ENCODE measurements at regions not wholly inside any gene's neighbourhood (a gene's known extent, or its start where the extent isn't known, plus 50 kb on each side); places are given as distances from the start of the nearest gene placed in this dataset.

DNA sequence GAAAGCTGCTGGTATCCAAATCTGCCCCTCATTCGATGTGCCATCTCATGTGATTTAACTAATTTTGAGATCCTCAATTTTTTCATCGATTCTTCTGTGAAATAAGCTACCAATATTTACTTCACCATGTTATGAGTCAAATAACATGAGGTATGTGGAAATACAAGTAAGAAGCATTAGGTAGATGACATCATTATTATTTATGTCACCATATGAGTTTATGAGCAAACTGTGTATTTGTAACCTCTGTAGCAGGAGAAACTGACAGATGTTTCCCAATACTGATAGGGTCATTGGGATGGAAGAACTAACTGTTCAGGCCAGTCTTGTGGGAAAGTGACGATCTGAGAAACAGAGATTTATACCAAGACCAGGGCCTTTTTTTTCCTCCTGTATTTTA lies 229.4 kb upstream of the GOT2 start:
- DNase-seq (no peak), ATAC-seq (ENCODE audit: poor library complexity) (no peak)
- intact Hi-C loops (cut with DNase I): no loop called here

DNA sequence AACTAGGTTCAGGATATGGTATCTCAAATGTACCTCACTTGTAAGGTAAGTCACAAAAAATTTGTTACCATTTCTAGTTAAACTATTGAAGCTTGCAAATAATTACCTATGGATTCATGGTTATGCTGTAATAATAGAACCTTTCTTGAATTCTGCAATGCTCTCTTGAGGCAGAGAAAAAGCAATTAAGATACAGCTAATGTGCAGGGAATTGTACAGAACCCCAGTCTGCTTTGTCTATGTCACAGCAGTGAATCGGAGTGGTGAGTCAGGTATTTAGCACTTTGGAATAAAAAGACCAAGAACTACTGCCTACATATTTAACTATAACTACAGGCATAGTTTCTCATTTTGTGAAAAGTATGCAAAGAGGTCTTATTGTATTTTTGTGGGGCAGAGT lies 228.7 kb upstream of the GOT2 start:
- DNase-seq: no peak
- intact Hi-C loops (cut with DNase I): no loop called here
- ATAC-seq (ENCODE audit: poor library complexity): no peak

DNA sequence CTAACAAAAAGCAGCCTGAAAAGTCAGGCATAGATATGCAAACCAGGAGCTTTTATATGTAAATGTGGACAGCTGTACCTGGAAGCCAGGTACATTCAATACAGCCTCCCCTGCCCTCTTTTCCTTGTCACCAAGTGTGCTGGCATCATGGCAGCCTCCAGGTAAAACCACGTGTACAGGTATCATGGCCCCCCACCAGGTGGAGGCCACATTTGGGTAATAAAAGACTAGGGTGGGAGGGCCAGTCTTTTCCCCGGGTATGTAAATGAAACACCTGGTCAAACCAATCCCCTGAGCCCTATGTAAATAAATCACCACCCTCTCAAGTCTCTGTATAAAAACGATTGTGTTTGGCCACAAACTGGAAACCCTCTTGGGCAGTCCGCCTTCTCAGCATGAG lies 226.4 kb upstream of the GOT2 start:
- no peak for ATAC-seq (ENCODE audit: poor library complexity)

DNA sequence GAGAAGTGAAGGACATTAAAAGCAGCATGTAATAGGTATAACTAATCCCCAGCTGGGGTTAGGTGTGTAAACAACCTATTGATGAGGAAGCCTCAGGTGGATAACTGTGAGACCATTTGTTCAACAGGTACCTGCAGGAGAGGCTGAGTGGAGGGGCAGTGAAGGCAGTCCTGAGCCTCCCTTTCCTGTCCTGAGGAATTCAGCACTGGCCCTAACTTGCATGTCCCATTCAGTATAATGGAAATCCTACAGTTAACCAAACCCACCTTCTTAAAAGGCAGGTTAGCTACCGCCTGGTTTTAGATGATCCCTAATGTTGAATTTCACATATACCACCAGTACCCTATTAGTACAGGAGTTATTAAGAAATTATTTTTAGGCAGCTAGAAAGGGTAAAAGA lies 225.9 kb upstream of the GOT2 start:
- intact Hi-C loops (cut with DNase I): no loop called here
- ATAC-seq (ENCODE audit: poor library complexity) (no peak), DNase-seq (no peak)

More for the DNA sequence above, 226.4 kb upstream of the GOT2 start:
- DNase-seq: no peak
- intact Hi-C loops (cut with DNase I): no loop called here

DNA sequence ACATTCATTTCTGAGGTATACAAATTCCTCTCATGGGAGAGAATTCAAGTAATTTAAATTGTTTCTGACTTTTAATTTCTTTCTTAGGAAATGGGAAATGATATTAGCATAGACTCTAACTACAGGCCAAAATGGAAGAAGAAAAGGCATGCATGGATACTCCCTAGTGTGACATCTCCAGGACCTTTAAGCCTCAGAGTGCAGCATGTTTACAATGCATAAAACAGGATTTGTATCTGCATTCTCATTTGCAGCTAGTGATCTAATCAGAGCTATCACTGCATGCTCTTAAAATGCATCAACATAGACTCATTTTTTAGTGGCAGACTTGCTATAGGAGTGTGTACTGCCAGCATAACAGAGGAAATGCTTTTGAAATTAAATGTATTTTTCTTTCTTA lies 224.6 kb upstream of the GOT2 start:
- intact Hi-C loops (cut with DNase I): no loop called here
- no peak for ATAC-seq (ENCODE audit: poor library complexity)

DNA sequence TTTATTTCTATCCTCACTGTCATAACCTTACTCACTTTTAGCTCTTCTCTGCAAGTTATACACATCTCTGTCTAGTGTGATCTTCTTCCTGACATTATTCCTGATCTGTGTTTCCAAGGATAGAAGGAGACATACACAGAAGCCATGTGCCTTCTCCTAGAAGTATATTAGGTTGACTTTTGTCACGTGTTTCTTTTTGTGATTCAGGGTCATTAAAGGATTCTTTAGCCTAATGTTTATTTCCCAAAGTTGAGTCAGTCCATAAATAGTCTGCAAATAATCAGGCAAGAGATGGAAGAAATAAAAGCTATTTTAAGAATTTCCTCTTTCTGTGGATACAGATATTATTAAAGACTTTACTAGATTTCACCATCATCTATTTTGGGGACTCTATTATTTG lies 214.1 kb upstream of the GOT2 start:
- ATAC-seq (ENCODE audit: poor library complexity): no peak
- intact Hi-C loops (cut with DNase I): no loop called here
- no peak for DNase-seq

More for the DNA sequence above, 224.6 kb upstream of the GOT2 start:
- no peak for DNase-seq

DNA sequence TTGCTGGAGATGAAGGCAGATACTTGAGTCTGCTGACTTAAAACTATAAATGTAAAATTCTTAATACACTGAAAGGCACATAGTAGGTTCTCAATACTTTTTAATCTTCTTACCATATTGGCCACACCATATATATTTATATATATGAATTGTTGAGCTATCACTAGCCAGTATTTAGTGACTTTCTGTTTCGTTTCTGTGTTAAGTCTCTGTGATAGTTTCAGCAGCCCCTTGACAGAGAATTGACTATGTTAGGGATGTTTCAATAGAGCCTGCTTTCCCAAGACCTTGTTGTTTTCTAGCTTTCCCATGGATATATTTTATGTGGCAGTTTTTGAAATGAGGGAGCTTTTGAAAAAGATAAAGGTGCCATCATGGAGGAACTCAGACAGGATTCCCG lies 206.5 kb upstream of the GOT2 start:
- DNase-seq: no peak
- no peak for ATAC-seq (ENCODE audit: poor library complexity)
- intact Hi-C loops (cut with DNase I): no loop called here

DNA sequence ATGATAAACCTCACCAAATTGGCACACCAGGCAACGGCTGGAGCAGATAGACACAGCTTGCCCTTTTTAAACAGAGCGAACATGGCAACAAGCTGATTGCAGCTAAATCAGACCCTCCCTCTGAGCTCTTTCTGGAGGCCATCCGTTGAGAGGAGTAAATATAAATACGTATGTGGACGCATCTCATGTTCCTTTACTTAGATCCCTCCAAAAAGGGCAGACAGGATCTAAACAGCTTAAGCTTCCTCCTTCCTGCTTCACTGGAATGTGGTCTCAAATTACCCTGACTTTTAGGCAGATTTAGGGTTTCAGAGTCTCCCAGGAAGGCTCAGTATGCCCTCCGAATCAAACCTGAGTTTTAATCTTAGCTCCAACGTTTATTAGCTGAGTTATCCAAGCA lies 204.7 kb upstream of the GOT2 start:
- intact Hi-C loops (cut with DNase I): no loop called here
- ATAC-seq (ENCODE audit: poor library complexity) (no peak), DNase-seq (no peak)

DNA sequence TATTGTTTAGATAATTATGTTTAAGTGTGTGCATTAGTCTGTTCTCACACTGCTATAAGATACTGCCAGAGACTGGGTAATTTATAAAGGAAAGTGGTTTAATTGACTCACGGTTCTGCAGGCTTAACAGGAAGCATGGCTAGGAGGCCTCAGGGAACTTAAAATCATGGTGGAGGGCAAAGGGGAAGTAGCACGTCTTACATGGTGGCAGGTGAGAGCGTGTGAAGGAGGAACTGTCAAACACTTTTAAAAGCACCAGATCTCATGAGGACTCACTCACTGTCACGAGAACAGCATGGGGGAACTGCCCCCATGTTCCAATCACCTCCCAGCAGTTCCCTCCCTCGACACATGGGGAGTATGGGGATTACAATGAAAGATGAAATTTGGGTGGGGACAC lies 203.5 kb upstream of the GOT2 start:
- intact Hi-C loops (cut with DNase I): no loop called here
- ATAC-seq (ENCODE audit: poor library complexity): no peak

DNA sequence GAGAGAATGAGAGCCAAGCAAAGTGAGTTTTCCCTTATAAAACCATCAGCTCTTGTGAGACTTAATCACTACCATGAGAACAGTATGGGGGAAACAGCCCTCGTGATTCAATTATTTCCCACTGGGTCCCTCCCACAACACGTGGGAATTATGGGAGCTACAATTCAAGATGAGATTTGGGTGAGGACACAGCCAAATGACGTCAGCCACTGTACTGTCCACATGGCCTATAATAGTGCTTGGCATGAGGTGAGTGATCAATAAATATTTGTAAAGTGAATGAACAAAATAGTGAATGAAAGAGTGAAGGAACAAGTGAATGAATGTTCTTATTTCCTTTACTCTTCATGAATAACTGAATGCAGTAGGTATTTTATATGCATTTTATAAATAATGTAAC lies 199.1 kb upstream of the GOT2 start:
- no peak for DNase-seq
- intact Hi-C loops (cut with DNase I): no loop called here
- no peak for ATAC-seq (ENCODE audit: poor library complexity)

More for the DNA sequence above, 203.5 kb upstream of the GOT2 start:
- DNase-seq: no peak

DNA sequence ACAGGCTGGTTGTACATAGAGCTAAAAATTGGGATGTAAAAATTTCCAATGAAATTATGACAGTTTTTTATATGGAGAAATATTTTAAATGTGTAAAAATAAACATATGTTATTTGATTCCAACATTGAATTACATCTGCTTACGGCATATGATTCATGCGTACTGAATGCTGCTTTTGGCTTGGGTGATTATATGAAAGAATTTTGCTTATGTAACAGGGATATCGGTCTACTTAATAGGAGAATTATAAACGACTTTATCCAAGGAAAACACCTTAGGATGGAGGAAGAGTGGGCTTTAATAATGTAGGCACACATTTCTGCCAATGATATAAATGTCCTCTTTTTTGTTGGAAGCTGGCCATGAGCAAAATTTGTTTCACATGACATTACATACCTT lies 197.3 kb upstream of the GOT2 start:
- intact Hi-C loops (cut with DNase I): no loop called here
- no peak for ATAC-seq (ENCODE audit: poor library complexity)

DNA sequence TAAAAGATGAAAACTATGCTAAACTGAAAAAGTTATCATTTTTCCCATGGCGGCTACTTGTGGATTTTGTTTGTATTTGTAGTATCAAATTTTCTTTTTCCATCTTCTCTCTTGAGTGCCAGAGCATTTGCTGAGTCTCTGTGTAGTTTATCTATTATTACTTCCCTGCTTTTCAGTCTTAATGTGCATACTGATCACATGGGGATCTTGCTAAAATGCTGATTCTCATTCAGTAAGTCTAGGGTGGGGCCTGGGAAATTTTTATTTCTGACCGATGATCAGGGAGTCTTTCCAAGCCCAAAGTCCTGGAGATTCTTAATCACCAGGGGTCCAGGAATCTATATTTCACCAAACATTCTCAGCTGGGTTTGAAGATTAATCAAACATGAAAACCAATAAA lies 189.0 kb upstream of the GOT2 start:
- DNase-seq (no peak), ATAC-seq (ENCODE audit: poor library complexity) (no peak)
- intact Hi-C loops (cut with DNase I): no loop called here

More for the DNA sequence above, 197.3 kb upstream of the GOT2 start:
- no peak for DNase-seq

DNA sequence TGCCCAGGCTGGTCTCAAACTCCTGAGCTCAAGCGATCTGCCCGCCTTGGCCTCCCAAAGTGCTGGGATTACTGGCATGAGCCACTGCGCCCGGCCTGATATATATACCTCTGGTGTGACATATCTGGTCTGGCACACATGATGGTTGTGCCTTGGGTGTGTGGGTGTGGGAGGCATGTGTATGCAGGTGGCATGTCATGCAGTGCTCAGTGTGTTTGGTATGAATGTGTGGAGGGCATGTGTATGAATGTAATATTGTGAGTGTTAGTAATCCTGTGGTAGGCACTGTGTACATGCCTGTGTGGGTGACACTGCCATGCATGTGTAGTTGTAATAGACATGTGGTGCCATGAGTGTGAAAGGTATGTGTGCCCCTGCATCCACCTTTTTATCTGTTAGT lies 179.3 kb upstream of the GOT2 start:
- DNase-seq (no peak), ATAC-seq (ENCODE audit: poor library complexity) (no peak)
- intact Hi-C loops (cut with DNase I): no loop called here

DNA sequence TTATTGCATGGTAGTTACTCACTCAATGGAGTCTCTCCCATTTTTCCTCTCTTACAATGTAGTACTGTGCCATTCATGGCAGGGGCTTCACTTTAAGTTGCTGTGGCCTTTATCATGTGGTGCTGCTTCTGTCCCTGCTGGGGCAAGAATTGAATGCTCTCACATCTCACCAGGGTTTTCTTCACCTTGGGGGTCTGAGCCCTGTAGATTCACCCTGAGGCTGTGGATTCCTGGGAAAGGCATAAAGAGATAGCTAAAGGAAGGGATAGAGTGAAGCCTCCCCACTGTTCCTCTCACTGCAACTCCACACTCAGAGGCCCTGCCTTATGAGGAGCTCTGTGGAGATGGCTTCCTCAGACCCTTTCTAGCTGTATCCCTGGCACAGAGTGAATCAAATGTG lies 178.5 kb upstream of the GOT2 start:
- ATAC-seq (ENCODE audit: poor library complexity): no peak
- intact Hi-C loops (cut with DNase I): no loop called here
- DNase-seq: no peak

DNA sequence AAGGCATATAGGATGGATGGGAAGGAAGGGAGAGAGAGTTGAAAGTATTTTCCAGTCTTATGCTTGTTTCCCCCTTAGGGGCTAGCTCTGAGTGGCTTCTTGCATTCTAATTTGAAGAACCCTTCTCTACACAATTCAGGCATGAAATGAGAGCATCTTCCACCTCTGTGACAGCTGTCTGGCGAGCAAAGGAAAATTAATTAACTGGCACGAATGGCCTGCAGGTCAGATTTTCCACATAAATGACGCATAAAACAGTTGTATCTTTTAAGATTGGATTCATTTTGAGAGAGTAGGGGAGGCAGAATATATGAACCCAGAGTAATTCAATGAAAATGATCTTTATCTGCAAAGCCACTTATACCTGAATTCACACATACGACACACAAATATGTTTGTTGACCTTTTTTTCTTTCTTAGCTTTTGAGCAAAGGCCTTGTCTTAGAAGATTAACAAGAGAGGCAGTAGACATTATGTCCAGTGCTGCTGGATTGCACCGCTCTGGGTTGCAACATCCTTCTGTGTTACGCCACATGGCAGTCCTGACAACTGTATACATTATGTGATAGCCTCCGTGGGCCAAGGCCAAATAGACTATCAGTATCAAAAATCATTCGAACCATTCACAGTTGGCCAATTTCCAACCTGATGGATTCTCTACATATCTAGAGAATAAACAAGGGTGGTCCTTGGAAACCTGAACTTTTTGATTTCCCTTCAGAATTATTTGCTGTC lies 173.0 kb upstream of the GOT2 start:
- ATAC-seq (ENCODE audit: poor library complexity) (no peak), DNase-seq (peak; percentile 41)
- intact Hi-C loops (cut with DNase I): no loop called here

DNA sequence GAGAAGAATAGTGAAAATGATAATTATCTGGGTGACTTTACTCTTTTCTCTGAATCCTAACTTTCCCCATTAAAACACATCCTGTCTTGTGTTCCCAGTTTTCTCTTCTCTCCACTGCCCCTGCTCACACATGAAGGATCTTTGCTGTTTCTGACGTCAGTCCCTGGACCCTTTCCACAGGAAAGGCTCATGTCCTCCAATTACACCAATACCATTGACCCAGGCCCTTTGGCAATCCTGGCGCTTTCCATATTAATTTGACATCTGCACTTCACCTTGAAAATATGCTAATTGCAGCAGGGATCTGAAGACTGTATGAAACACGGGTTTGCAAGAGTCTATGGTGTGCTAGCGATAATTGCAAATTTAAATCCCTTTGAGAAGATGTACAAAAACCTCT lies 170.2 kb upstream of the GOT2 start:
- DNase-seq: no peak
- intact Hi-C loops (cut with DNase I): no loop called here
- ATAC-seq (ENCODE audit: poor library complexity): no peak

DNA sequence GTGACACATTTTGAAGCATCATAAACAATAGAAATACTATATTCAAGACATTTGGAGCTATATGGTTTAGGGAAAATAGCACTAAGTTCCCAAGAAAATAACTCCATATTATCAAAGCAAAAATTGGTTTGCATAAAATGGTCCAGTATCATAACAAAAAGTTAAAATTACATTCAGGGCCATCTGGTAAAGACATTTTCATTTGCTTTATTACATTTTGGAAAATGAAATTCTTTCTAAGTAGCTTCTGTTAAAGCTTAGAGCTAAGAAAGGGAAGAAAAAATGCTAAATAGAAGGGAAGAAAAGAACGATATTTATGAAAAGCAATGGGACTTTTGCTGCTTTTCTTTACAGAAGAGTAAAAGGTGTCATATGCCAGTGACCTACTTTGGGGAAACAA lies 155.4 kb upstream of the GOT2 start:
- no peak for ATAC-seq (ENCODE audit: poor library complexity)
- intact Hi-C loops (cut with DNase I): no loop called here

DNA sequence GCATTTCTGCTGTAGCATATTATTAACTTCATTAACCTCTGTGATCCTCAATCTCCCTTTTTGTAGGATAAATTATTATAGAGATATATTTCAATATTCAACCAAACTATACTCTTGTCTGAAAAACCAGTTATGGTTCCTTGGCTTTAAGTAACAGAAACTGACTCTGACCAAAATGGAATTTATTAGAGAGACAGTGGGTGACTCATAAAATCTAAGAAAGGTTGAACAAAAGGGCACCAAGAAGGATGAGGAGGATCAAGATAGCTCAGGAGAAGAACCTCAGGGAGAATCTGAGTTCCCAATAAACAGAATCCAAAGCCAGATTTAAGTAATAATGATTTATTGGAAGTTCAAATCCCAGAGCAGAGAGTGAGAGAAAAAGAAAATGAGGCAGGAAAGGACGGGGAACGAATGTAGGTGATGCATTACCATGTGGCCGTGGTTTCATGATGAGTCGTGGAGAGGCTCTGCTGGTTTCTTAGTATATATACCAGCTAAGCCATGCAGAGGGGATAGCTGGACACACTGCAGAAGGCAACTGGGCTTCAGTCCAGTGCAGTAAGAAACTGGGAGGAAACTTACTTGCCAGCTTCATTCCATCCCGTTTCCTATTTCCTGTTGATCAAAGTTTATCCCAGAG lies 151.5 kb upstream of the GOT2 start:
- intact Hi-C loops (cut with DNase I): no loop called here
- ATAC-seq (ENCODE audit: poor library complexity) (no peak), DNase-seq (no peak)

More for the DNA sequence above, 155.4 kb upstream of the GOT2 start:
- no peak for DNase-seq

DNA sequence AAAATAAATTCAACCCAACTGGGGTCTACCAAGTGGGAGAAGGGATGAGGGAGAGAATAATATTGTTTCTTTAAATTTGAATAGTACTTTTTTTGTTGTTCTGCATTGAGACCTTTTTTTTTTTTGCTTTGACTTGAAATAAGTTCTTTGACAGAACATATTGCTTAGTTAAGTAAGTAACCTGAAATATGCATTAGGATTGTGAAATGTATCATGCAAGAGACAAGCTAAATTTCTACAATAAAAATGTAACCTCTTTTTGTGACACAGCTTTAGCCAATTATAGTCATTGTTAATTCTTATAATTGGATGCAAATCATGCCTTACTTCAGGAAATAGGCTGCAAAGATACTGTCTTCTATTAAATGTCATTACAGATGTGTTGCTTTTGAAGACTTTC lies 150.0 kb upstream of the GOT2 start:
- DNase-seq (no peak), ATAC-seq (ENCODE audit: poor library complexity) (no peak)
- intact Hi-C loops (cut with DNase I): no loop called here

DNA sequence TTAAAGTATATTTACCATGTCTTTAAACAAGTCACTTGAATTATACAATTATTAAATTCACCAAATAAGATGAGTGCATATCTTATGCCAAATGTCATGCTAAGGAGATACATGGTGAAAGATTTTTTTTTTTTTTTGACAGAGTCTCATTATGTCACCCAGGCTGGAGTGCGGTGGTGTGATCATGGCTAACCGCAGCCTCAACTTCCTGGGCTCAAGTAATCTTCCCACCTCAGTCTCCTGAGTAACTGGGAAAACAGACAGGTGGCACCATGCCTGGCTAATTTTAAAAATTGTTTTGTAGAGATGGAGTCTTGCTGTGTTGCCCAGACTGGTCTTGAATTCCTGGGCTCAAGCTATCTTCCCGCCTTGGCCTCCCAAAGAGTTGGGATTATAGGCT lies 149.0 kb upstream of the GOT2 start:
- intact Hi-C loops (cut with DNase I): no loop called here
- DNase-seq (no peak), ATAC-seq (ENCODE audit: poor library complexity) (no peak)

DNA sequence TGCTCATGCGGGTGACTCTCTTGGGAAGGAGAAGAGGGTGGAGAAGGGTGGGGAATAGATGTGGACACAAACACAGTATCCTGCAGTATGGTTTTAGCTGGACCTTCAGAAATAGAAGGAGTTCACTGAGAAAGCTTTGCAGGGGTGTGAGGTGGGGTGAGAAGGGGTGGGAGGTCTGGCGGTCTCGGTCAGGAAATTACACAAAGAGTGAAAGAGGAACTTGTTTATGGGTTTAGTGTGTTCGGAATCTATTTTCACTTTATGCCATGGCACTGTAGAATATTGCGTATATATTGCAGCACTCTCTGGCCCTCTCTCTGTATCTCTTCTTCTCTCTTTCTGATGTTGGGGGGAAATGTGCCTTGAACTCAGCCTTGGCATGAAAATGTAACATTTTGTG lies 148.2 kb upstream of the GOT2 start:
- no peak for DNase-seq
- intact Hi-C loops (cut with DNase I): no loop called here
- peak; percentile 46 for ATAC-seq (ENCODE audit: poor library complexity)

All from Right ventricle myocardium superior (tissue), 1 donor.